GM19043 (cell line): ENCODE measurements at regions not wholly inside any gene's neighbourhood (a gene's known extent, or its start where the extent isn't known, plus 50 kb on each side); places are given as distances from the start of the nearest gene placed in this dataset.
"Not testable (repeated sequence)": the region's sequence is repeated elsewhere in the genome, so short reads cannot be mapped to it uniquely, and the experiment has no call there.

Source experiments
- ATAC-seq: cut with Tn5 transposase; IDR thresholded peaks from one replicate; pipeline ENCODE4 v1.9.1; 2021; ENCODE audit warnings: low read depth; ENCODE audit not compliant: unreplicated experiment

- no peak for ATAC-seq
These were observed 468.3 kb downstream of the EIPR1 start for GRCh38 chr2:2909086-2910035.

DNA sequence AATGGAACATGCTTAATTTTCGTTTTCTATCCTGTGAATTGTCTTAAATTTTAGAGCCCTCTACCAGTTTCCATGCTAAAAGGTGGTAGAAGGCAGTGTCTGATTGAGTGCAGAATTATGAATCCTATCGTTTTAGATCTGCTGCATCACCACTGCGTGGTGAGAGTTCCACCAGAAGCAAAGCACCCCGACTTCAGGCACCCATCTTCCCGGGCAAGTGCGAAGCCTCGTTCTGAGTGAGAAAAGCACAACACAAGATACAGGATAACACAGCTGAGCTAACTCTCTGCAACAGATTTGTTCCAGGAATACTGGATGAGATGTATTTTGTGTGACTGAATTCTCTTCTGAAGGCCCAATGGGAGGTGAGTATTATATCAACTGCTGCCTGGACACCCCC, 471.5 kb downstream of the EIPR1 start:
- no peak for ATAC-seq

DNA sequence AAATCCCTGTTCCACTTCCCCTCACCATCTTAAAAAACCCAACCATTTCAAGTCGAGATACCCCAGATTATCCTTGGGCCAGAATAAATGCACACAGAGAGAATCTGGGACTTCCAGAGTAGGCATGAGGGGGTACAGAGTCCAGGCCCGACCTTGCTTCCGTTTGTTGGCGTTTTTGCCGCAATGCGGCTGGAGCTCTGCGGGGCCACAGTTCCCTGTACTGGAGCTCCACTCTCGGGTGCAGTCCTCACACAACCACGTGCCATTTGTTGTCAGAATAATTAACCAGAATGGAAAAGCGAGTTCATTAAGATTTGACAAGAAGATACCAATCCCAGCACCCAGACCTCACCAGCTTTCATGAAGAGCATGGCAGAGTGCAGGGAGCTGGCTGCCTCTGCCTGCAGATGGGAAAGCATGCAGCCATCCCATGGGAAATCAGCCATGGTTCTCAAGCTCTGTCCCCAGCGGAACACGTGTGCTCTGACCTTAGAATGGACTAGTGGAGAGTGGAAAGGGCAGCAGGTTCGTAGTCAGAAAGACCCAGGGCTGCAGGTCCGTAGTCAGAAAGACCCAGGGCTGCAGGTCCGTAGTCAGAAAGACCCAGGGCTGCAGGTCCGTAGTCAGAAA, 472.8 kb downstream of the EIPR1 start:
- ATAC-seq: no peak

- ATAC-seq: no peak
These were observed 474.9 kb downstream of the EIPR1 start for GRCh38 chr2:2902547-2903281.

DNA sequence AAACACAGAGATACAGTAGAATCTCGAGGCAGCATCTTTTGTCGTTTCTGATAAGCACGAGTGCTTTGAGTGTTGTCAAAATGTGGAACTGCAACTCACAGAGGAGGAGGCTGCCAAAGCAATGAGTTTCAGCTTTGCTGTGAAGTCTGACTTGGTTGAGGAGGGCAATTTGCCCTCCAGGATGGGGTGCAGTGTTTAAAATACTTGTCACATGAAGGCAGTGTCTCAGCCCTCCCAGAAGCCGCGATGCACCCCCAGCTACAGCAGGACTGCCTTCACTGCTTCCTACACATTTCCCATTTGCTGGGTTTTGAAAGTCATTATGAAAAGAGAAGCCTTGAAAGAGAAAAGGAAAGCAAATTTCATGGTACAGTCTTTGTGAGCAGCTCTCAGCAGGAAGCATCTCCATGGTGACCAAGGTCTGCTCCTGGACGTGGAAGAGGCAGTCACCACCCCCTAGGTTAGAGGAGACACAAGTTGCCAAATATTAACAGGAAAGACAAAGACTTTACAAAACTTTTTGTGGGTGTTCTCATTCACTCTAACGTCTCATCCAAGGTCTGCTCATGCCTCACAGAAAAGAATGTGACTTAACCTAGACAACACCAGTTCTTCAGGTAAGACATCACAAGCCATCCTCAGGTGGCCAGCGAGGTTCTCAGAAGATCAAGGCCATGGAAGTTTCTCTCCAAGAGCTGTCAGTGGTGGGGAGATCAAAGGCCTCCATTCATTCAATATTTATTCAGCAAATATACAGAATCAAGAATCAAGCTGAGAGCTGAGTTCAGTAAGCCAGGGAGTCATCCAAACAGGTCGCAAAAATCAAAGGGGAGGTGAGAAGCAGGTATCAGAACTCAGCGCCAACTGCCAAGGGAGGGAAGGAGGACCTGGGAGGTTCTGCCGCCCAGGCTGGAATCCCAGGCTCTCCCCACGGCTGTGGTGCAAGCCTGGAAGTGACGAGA, 476.0 kb downstream of the EIPR1 start:
- ATAC-seq: peak; percentile 80

DNA sequence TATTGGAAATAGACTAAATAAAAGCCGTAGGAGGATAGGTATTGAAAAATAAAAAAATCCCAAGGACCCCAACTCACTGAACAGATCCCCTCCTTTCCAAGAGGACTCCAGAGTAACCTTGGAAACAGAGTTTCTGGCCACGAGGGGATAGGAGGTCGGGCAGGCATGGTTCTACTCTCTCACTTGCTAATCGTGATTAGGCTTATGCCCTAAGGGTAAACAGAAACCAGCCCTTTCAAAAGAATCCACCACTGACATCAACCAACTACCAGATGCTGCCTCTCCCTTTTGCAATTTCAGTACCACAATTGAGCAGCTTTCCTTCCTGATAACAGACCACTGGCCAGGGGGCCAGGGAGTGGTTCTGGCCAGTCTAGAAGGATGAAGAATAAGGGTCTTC, 477.8 kb downstream of the EIPR1 start:
- ATAC-seq: no peak

GRCh38 chr2:2898744-2899143, 478.9 kb downstream of the EIPR1 start:
- no peak for ATAC-seq

DNA sequence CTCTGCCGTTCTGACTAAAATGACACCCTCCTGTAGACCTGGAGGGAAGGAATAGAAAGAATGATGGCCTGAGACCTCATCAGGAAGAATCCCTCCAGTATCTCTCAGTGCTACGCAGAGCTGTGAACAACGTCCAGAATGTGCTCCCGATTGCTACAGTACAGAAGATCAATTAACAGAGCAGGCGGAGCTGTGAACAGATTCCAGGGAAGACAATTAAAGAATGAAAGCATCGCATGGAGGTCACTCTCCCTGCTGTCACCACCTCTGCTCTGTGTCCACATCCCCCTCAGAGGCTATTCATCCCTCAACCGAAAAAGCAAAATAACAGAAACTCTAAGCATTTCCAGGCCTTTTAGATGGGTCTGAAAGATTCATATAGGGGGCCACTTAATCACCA, 481.0 kb downstream of the EIPR1 start:
- no peak for ATAC-seq

DNA sequence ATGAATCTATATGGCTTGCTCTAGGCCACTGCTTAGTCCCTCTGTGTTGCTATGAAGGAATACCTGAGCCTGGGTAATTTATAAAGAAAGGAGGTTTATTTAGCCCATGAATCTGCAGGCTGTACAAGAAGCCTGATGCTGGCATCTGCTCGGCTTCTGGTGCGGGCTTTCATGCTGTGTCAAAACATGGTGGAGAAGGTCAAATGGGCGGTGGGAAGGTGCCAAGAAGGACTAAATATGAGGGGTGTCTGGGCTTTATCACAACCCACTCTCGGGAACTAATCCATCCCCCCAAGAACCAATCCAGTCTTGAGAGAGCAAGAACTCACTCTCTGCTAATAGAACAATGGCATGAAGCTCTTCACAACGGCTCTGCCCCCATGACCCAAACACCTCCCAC, 481.6 kb downstream of the EIPR1 start:
- ATAC-seq: no peak

DNA sequence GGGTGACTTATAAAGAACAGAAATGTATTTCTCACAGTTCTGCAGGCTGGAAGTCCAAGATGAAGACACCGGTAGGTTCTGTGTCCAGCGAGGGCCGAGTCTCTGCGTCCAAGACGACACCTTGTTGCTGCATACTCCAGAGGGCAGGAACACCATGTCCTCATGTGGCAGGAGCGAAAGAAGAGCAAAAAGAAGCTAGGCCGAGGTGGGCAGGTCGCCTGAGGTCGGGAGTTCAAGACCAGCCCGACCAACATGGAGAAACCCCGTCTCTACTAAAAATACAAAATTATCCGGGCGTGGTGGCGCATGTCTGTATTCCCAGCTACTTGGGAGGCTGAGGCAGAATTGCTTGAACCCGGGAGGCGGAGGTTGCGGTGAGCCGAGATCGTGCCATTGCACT, 483.6 kb downstream of the EIPR1 start:
- not testable (repeated sequence) for ATAC-seq

DNA sequence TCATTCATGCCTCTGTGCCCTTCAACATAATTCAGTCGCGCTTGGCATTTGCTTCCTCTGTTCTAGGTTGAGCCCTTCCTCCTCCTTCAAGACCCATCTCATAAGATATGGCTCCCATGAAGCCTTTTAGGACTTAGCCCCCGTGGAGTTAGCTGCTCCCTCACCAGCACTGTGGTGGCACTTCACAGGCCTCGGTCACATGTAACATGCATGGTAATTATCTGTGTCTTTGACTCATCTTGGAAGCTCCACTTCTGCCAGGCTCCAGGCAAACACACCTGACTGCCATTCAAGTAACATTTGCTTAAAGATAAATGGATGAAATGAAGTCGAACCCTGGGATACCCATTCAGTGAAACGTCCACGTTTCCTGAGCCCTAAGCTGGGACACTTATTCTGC, 484.7 kb downstream of the EIPR1 start:
- ATAC-seq: no peak

- ATAC-seq: no peak
These were observed 485.2 kb downstream of the EIPR1 start for GRCh38 chr2:2892378-2892777.

DNA sequence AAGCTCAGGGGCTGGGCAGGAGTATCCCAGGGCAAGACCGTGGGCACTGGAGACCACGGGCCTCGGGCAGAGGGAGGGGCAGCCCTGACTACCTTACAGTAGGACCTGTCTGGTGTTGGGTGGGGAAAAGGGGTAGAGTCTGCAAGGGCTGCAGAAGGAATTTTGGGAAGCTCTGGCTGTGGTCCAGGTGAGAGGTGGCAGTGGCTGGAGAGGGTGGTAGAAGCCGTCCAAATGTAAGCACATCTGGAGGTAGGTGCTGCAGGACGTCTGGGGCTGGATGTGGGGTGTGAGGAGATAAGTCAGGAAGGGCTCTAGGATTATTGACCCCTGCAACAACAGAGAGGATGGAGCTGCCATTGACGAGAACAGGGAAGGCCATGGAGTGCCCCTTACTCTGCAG, 486.7 kb downstream of the EIPR1 start:
- ATAC-seq: no peak

- ATAC-seq: no peak
These were observed 487.4 kb downstream of the EIPR1 start for GRCh38 chr2:2890246-2890645.

DNA sequence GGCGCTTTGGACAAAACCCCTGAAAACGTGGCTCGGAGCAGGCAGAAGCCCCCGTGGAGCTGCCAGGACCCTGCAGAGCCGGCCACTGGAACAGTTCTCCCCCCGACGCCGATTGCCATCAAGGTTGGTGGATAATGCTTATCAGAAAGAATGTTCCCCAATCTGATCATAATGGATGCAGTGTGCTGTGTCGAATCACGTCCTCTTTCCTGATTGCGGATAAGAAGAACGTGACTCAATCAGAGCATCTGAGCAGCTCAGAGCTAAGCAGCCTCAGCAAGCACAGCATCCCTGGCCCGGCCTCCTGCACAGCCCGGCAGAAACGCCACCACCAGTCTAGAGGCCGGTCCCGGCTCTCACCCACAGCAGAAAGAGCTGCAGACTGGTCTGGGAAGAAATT, 488.0 kb downstream of the EIPR1 start:
- ATAC-seq: no peak

- no peak for ATAC-seq
These were observed 488.5 kb downstream of the EIPR1 start for GRCh38 chr2:2889141-2889540.

DNA sequence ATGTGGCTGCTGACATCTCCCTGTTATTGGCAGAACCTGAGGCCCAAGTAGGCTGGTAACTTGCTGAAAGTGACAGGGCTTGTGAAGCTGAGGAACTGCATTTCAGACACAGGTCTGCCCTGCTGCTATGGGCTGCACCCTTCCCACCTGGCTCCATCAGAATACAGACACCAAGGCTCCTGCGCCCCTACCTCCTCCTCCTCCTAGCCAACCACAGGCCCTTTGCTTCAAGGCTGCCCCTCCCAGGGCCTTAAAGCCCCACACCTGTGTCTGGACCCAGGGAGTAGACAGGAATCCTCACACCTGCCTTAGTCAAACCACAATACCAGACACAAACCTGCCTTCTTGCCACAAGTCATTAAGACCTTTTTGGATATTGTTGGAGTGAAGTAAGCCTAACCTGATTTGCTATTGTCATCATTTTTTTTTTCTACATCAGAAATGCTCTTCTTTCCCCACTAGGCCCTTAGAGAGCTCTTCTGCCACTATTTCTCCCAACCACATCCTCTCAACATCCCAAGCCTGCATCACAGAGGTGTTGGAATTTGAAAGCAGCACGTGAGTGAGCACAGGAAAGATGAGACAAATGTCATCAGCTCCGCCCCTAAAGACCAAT, 489.7 kb downstream of the EIPR1 start:
- no peak for ATAC-seq

DNA sequence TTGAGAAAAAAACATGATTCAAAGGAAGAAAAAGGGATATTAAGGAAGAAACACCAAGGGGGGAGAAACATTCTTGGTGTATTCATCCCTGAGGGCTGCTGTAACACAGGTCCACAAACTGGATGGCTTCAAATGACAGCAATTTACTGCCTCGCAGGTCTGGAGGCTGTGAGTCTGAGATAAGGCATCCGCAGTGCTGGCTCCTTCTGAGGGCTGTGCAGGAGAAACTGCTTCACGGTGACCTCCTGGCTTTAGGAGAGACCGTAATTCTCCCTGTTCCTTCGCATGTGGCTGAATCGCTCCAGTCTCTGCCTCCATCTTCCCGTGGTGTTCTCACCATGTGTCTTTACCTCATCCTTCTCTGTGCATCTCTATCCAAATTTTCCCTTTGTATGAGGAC, 490.7 kb downstream of the EIPR1 start:
- no peak for ATAC-seq

- no peak for ATAC-seq
These were observed 496.1 kb downstream of the EIPR1 start for GRCh38 chr2:2881499-2881898.

- ATAC-seq: no peak
These were observed 496.7 kb downstream of the EIPR1 start for GRCh38 chr2:2880938-2881337.
